ENCODE measurements at regions not wholly inside any gene's neighbourhood (a gene's known extent, or its start where the extent isn't known, plus 50 kb on each side); places are given as distances from the start of the nearest gene placed in this dataset.

GRCh38 chr13:106028911-106029310, 506.6 kb downstream of the EFNB2 start:
- Histone ChIP-seq H3K27me3 (ENCODE audit: control insufficient read depth, insufficient read depth, low read length) (no peaks in the 10 kb centered on the region), H3K9me3 (replicated peaks; ENCODE audit: low read length) (no peaks in the 10 kb centered on the region), H3K4me1 (ENCODE audit: control insufficient read depth, insufficient read depth, low read length) (peaks cover 7% of the 10 kb centered on the region), H3K4me3 (ENCODE audit: low read length) (no peak overlapping the region), H3K36me3 (ENCODE audit: insufficient read depth, low read length) (no peaks in the 10 kb centered on the region), H3K9ac (ENCODE audit: low read depth, low read length) (no peak overlapping the region), H3K4me2 (ENCODE audit: low read length) (no peak overlapping the region)

- H3K36me3 ChIP-seq (ENCODE audit: insufficient read depth, low read length): no peaks in the 10 kb centered on the region
- no peaks in the 10 kb centered on the region for H3K27me3 ChIP-seq (ENCODE audit: control insufficient read depth, insufficient read depth, low read length)
- no peak overlapping the region for H3K9ac ChIP-seq (ENCODE audit: low read depth, low read length)
Observed at GRCh38 chr13:106011600-106011999, 523.9 kb downstream of the EFNB2 start.

GRCh38 chr13:106010836-106011235, 524.6 kb downstream of the EFNB2 start:
- H3K27me3 ChIP-seq (ENCODE audit: control insufficient read depth, insufficient read depth, low read length): no peaks in the 10 kb centered on the region
- H3K9ac ChIP-seq (ENCODE audit: low read depth, low read length): no peak overlapping the region
- H3K4me1 ChIP-seq (ENCODE audit: control insufficient read depth, insufficient read depth, low read length): no peaks in the 10 kb centered on the region
- H3K9me3 ChIP-seq (replicated peaks; ENCODE audit: low read length): no peaks in the 10 kb centered on the region
- H3K4me3 ChIP-seq (ENCODE audit: low read length): no peak overlapping the region
- no peaks in the 10 kb centered on the region for H3K36me3 ChIP-seq (ENCODE audit: insufficient read depth, low read length)
- no peak overlapping the region for H3K4me2 ChIP-seq (ENCODE audit: low read length)

More at GRCh38 chr13:106011600-106011999, 523.9 kb downstream of the EFNB2 start:
- Histone ChIP-seq H3K4me2 (ENCODE audit: low read length) (no peak overlapping the region), H3K4me3 (ENCODE audit: low read length) (no peak overlapping the region), H3K9me3 (replicated peaks; ENCODE audit: low read length) (no peaks in the 10 kb centered on the region), H3K4me1 (ENCODE audit: control insufficient read depth, insufficient read depth, low read length) (no peaks in the 10 kb centered on the region)

- no peak overlapping the region for H3K9ac ChIP-seq (ENCODE audit: low read depth, low read length)
- H3K9me3 ChIP-seq (replicated peaks; ENCODE audit: low read length): no peaks in the 10 kb centered on the region
- no peak overlapping the region for H3K4me3 ChIP-seq (ENCODE audit: low read length)
- no peaks in the 10 kb centered on the region for H3K36me3 ChIP-seq (ENCODE audit: insufficient read depth, low read length)
- H3K4me2 ChIP-seq (ENCODE audit: low read length): no peak overlapping the region
- no peaks in the 10 kb centered on the region for H3K27me3 ChIP-seq (ENCODE audit: control insufficient read depth, insufficient read depth, low read length)
- no peaks in the 10 kb centered on the region for H3K4me1 ChIP-seq (ENCODE audit: control insufficient read depth, insufficient read depth, low read length)
Observed at GRCh38 chr13:106008540-106008939, 526.9 kb downstream of the EFNB2 start.

GRCh38 chr13:106007156-106007555, 528.3 kb downstream of the EFNB2 start:
- H3K36me3 ChIP-seq (ENCODE audit: insufficient read depth, low read length): no peaks in the 10 kb centered on the region
- H3K27me3 ChIP-seq (ENCODE audit: control insufficient read depth, insufficient read depth, low read length): no peaks in the 10 kb centered on the region
- H3K9me3 ChIP-seq (replicated peaks; ENCODE audit: low read length): no peaks in the 10 kb centered on the region
- H3K4me3 ChIP-seq (ENCODE audit: low read length): no peak overlapping the region
- no peak overlapping the region for H3K9ac ChIP-seq (ENCODE audit: low read depth, low read length)
- no peak overlapping the region for H3K4me2 ChIP-seq (ENCODE audit: low read length)
- no peaks in the 10 kb centered on the region for H3K4me1 ChIP-seq (ENCODE audit: control insufficient read depth, insufficient read depth, low read length)

GRCh38 chr13:106003651-106004050, 531.8 kb downstream of the EFNB2 start:
- Histone ChIP-seq H3K9ac (ENCODE audit: low read depth, low read length) (no peak overlapping the region), H3K9me3 (replicated peaks; ENCODE audit: low read length) (no peaks in the 10 kb centered on the region), H3K4me3 (ENCODE audit: low read length) (no peak overlapping the region), H3K4me1 (ENCODE audit: control insufficient read depth, insufficient read depth, low read length) (no peaks in the 10 kb centered on the region), H3K27me3 (ENCODE audit: control insufficient read depth, insufficient read depth, low read length) (no peaks in the 10 kb centered on the region), H3K4me2 (ENCODE audit: low read length) (no peak overlapping the region), H3K36me3 (ENCODE audit: insufficient read depth, low read length) (no peaks in the 10 kb centered on the region)

- Histone ChIP-seq H3K9ac (ENCODE audit: low read depth, low read length) (no peak overlapping the region), H3K27me3 (ENCODE audit: control insufficient read depth, insufficient read depth, low read length) (no peaks in the 10 kb centered on the region), H3K4me1 (ENCODE audit: control insufficient read depth, insufficient read depth, low read length) (peaks cover 18% of the 10 kb centered on the region), H3K4me2 (ENCODE audit: low read length) (no peak overlapping the region), H3K9me3 (replicated peaks; ENCODE audit: low read length) (no peaks in the 10 kb centered on the region), H3K4me3 (ENCODE audit: low read length) (no peak overlapping the region), H3K36me3 (ENCODE audit: insufficient read depth, low read length) (no peaks in the 10 kb centered on the region)
Observed at GRCh38 chr13:106001443-106001842, 534.0 kb downstream of the EFNB2 start.

- H3K4me1 ChIP-seq (ENCODE audit: control insufficient read depth, insufficient read depth, low read length): peaks cover 21% of the 10 kb centered on the region
- peak overlapping the region; percentile 63 for H3K4me2 ChIP-seq (ENCODE audit: low read length)
- peak overlapping the region; percentile 24 for H3K4me3 ChIP-seq (ENCODE audit: low read length)
- H3K9ac ChIP-seq (ENCODE audit: low read depth, low read length): peak overlapping the region; percentile 44
- no peaks in the 10 kb centered on the region for H3K36me3 ChIP-seq (ENCODE audit: insufficient read depth, low read length)
- H3K27me3 ChIP-seq (ENCODE audit: control insufficient read depth, insufficient read depth, low read length): no peaks in the 10 kb centered on the region
- H3K9me3 ChIP-seq (replicated peaks; ENCODE audit: low read length): no peaks in the 10 kb centered on the region
Observed at GRCh38 chr13:105997581-105998550, 537.6 kb downstream of the EFNB2 start.

GRCh38 chr13:105996391-105997025, 539.0 kb downstream of the EFNB2 start:
- H3K4me2 ChIP-seq (ENCODE audit: low read length): peak overlapping the region; percentile 63
- no peaks in the 10 kb centered on the region for H3K36me3 ChIP-seq (ENCODE audit: insufficient read depth, low read length)
- no peak overlapping the region for H3K9ac ChIP-seq (ENCODE audit: low read depth, low read length)

GRCh38 chr13:105994340-105994739, 541.1 kb downstream of the EFNB2 start:
- Histone ChIP-seq H3K27me3 (ENCODE audit: control insufficient read depth, insufficient read depth, low read length) (no peaks in the 10 kb centered on the region), H3K4me1 (ENCODE audit: control insufficient read depth, insufficient read depth, low read length) (peaks cover 40% of the 10 kb centered on the region), H3K9ac (ENCODE audit: low read depth, low read length) (no peak overlapping the region), H3K4me2 (ENCODE audit: low read length) (no peak overlapping the region), H3K36me3 (ENCODE audit: insufficient read depth, low read length) (no peaks in the 10 kb centered on the region), H3K4me3 (ENCODE audit: low read length) (no peak overlapping the region), H3K9me3 (replicated peaks; ENCODE audit: low read length) (no peaks in the 10 kb centered on the region)

More at GRCh38 chr13:105996391-105997025, 539.0 kb downstream of the EFNB2 start:
- peaks cover 28% of the 10 kb centered on the region for H3K4me1 ChIP-seq (ENCODE audit: control insufficient read depth, insufficient read depth, low read length)
- no peaks in the 10 kb centered on the region for H3K9me3 ChIP-seq (replicated peaks; ENCODE audit: low read length)
- H3K27me3 ChIP-seq (ENCODE audit: control insufficient read depth, insufficient read depth, low read length): no peaks in the 10 kb centered on the region
- no peak overlapping the region for H3K4me3 ChIP-seq (ENCODE audit: low read length)

- no peak overlapping the region for H3K4me2 ChIP-seq (ENCODE audit: low read length)
- H3K27me3 ChIP-seq (ENCODE audit: control insufficient read depth, insufficient read depth, low read length): no peaks in the 10 kb centered on the region
- H3K4me1 ChIP-seq (ENCODE audit: control insufficient read depth, insufficient read depth, low read length): peaks cover 25% of the 10 kb centered on the region
- no peak overlapping the region for H3K4me3 ChIP-seq (ENCODE audit: low read length)
- no peaks in the 10 kb centered on the region for H3K36me3 ChIP-seq (ENCODE audit: insufficient read depth, low read length)
- no peaks in the 10 kb centered on the region for H3K9me3 ChIP-seq (replicated peaks; ENCODE audit: low read length)
- H3K9ac ChIP-seq (ENCODE audit: low read depth, low read length): no peak overlapping the region
Observed at GRCh38 chr13:105991622-105992277, 543.7 kb downstream of the EFNB2 start.

Data from skeletal muscle satellite cell (primary cell).